GM12878 (cell line): ENCODE measurements at regions not wholly inside any gene's neighbourhood (a gene's known extent, or its start where the extent isn't known, plus 50 kb on each side); places are given as distances from the start of the nearest gene placed in this dataset.

Experiments used
- ATAC-seq: fragments of 200-7000 bp; cut with Tn5 transposase; 3 replicates; pipeline ENCODE4 v1.9.1; 2020; ENCODE audit warnings: mild to moderate bottlenecking, moderate library complexity
- BruUV-seq: library from RNA; stranded (reverse); fragments of 400-500 nt; replicated peaks from 2 replicates; lab custom pipeline; 2021; lab: Mats Ljungman, UMichigan
- CTCF ChIA-PET: fragments of 300-600 bp; sonication (Branson Sonifier 250); formaldehyde crosslinking; extraction: SDS; loops from one replicate; lab custom pipeline; 2021; ENCODE audit warnings: inconsistent platforms; lab: Yijun Ruan, JAX
- POLR2A ChIA-PET: fragments of 350-600 bp; formaldehyde crosslinking; extraction: SDS; loops from one replicate; lab custom pipeline; 2021; ENCODE audit warnings: inconsistent platforms; lab: Charles Lee
- RAD21 ChIA-PET: fragments of 300-600 bp; sonication (Branson Sonifier 250); formaldehyde crosslinking; loops from one replicate; lab custom pipeline; 2023; ENCODE audit warnings: antibody characterized with exemption; ENCODE audit not compliant: unreplicated experiment; lab: Charles Lee
- SMC1A ChIA-PET: fragments of 300-600 bp; sonication (Branson Sonifier 250); formaldehyde crosslinking; loops from one replicate; lab custom pipeline; 2023; ENCODE audit not compliant: unreplicated experiment, uncharacterized antibody; lab: Charles Lee
- DNase-seq: peaks from one replicate; pipeline ENCODE4 v3.0.0-alpha.2; 2011; ENCODE audit warnings: low read depth, low spot score
- FAIRE-seq: peaks from 3 replicates; lab custom pipeline; 2011; peaks lifted over from hg19 to GRCh38; lab: Jason Lieb, UNC
- H2AFZ ChIP-seq: 2 replicates; pipeline ENCODE4 v1.6.0; 2011; ENCODE audit warnings: low read depth, low read length, control low read depth; ENCODE audit not compliant: control insufficient read depth
- H3K27ac ChIP-seq: 2 replicates; pipeline ENCODE4 v1.5.1; 2011; ENCODE audit warnings: control low read depth; ENCODE audit not compliant: control insufficient read depth, insufficient read depth
- H3K27me3 ChIP-seq, 2 experiments: replicated peaks in 1 of 2; 2 replicates each; pipeline versions ENCODE4 v1.6.0 to v1.6.1; 2011; ENCODE audit warnings: low read length in 1 of 2; ENCODE audit not compliant: control insufficient read depth in 2 of 2, insufficient read depth in 2 of 2
- H3K36me3 ChIP-seq, 2 experiments: 2 replicates each; pipeline ENCODE4 v1.5.1; 2011; ENCODE audit warnings: low read length in 1 of 2; ENCODE audit not compliant: control insufficient read depth in 2 of 2, insufficient read depth in 2 of 2
- H3K4me1 ChIP-seq: 2 replicates; pipeline ENCODE4 v1.6.1; 2011; ENCODE audit warnings: mild to moderate bottlenecking, low read length, moderate library complexity, mixed read lengths; ENCODE audit not compliant: control insufficient read depth, insufficient read depth
- H3K4me2 ChIP-seq: 2 replicates; pipeline ENCODE4 v1.6.0; 2011; ENCODE audit warnings: control low read depth; ENCODE audit not compliant: control insufficient read depth, insufficient read depth
- H3K4me3 ChIP-seq: fragments of 200-600 bp; sonication (generic); 2 replicates; pipeline ENCODE4 v1.5.1; 2016
- H3K79me2 ChIP-seq: 2 replicates; pipeline ENCODE4 v1.6.0; 2011; ENCODE audit warnings: low read length; ENCODE audit not compliant: control insufficient read depth, insufficient read depth
- H3K9ac ChIP-seq: 2 replicates; pipeline ENCODE4 v1.8.0; 2011; ENCODE audit warnings: low read length, control low read depth, mixed read lengths; ENCODE audit not compliant: control insufficient read depth, insufficient read depth
- H3K9me3 ChIP-seq: replicated peaks from 3 replicates; pipeline ENCODE4 v1.5.1; 2011; ENCODE audit warnings: mild to moderate bottlenecking, low read length; ENCODE audit not compliant: control insufficient read depth, insufficient read depth
- H4K20me1 ChIP-seq: 2 replicates; pipeline ENCODE4 v1.6.0; 2011; ENCODE audit not compliant: control insufficient read depth, insufficient read depth
- JUND ChIP-seq: IDR thresholded peaks from 2 replicates; pipeline ENCODE4 v1.6.1; 2012; ENCODE audit warnings: low read depth, mild to moderate bottlenecking, low read length, improper control_type of control experiment, moderate library complexity
- MEF2A ChIP-seq: IDR thresholded peaks from 2 replicates; pipeline ENCODE4 v1.6.1; 2011; ENCODE audit warnings: low read depth, mild to moderate bottlenecking, low read length, moderate library complexity; ENCODE audit not compliant: insufficient read depth
- PAX5 ChIP-seq: IDR thresholded peaks from 2 replicates; pipeline ENCODE4 v1.6.1; 2011; ENCODE audit warnings: low read depth, low read length, borderline replicate concordance
- PML ChIP-seq: IDR thresholded peaks from 2 replicates; pipeline ENCODE4 v1.6.1; 2012; ENCODE audit warnings: low read length, inconsistent platforms
- WGBS: methylation state at CpG from one replicate; pipeline ENCODE4 v1.1.6; 2016; ENCODE audit warnings: low lambda C conversion rate; ENCODE audit not compliant: insufficient replicate concordance, insufficient coverage; ENCODE audit errors: missing lambda C conversion rate; 5-methylcytosine and 5-hydroxymethylcytosine counted together
- in situ Hi-C: fragments of 300-500 bp; cut with MboI; formaldehyde crosslinking; loops from 9 replicates; pipeline ENCODE4 v1.14.3; 2018; ENCODE audit warnings: mixed read lengths
- intact Hi-C: fragments of 100-400 bp; cut with micrococcal nuclease; formaldehyde crosslinking; loops from one replicate; pipeline ENCODE4 v1.14.2; 2022; ENCODE audit not compliant: unreplicated experiment
- TF ChIP-seq, protein P1 (sequence below): IDR thresholded peaks from 2 replicates; pipeline ENCODE4 v1.6.1; 2011; ENCODE audit warnings: borderline replicate concordance, low read depth, mild to moderate bottlenecking, moderate library complexity, low read length; ENCODE audit not compliant: insufficient read depth, poor library complexity, severe bottlenecking
- TF ChIP-seq, protein P2 (sequence below): fragments of 450-650 bp; formaldehyde crosslinking; IDR thresholded peaks from 2 replicates; pipeline ENCODE4 v1.5.0; 2022; ENCODE audit warnings: mild to moderate bottlenecking, missing genetic modification characterization
- TF ChIP-seq, protein P3 (sequence below): fragments of 450-650 bp; IDR thresholded peaks from 2 replicates; pipeline ENCODE4 v1.6.1; 2016; ENCODE audit warnings: mild to moderate bottlenecking

DNA sequence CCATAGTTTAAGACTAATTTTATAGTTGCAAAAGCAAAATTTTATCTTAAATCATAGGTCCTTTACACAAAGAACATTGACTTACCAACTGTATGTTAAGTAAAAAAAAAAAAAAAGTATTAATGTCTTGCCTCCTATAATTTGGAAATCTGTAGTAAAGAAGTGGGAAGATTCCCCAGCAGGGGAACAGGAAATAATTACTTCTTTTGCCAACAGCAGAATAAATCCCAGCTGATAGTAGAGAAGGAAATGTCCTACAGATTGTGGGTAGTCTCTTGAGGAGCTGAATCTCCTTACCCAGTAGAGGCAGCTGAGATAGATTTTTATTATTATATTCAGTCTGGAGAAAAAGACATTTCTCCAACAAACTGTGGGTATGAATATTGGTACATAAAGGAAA, 193.7 kb downstream of the SLC6A15 start:
- ChIA-PET SMC1A (no interaction called here), RAD21 (no interaction called here), CTCF (interaction anchor here (0.6 kb wide), 1 partner anchor 1443 kb away, joined by 4 read pairs; no protein-coding TSS in a partner anchor), POLR2A (no interaction called here)
- Histone ChIP-seq H3K36me3 (no peaks in the 10 kb centered on the region), H3K4me2 (no peak overlapping the region), H3K27me3 (no peaks in the 10 kb centered on the region), H3K4me1 (no peaks in the 10 kb centered on the region), H3K27ac (no peak overlapping the region), H2AFZ (no peak overlapping the region), H3K9ac (no peak overlapping the region), H3K4me3 (no peak overlapping the region), H4K20me1 (no peaks in the 10 kb centered on the region), H3K9me3 (no peaks in the 10 kb centered on the region), H3K79me2 (no peaks in the 10 kb centered on the region)
- BruUV-seq: no TSS peak
- ATAC-seq: no peak
- TF ChIP-seq PAX5 (no peak), PML (no peak)
- no peak for DNase-seq
- in situ Hi-C loops: no loop called here
- intact Hi-C loops: no loop called here
- FAIRE-seq: no peak

DNA sequence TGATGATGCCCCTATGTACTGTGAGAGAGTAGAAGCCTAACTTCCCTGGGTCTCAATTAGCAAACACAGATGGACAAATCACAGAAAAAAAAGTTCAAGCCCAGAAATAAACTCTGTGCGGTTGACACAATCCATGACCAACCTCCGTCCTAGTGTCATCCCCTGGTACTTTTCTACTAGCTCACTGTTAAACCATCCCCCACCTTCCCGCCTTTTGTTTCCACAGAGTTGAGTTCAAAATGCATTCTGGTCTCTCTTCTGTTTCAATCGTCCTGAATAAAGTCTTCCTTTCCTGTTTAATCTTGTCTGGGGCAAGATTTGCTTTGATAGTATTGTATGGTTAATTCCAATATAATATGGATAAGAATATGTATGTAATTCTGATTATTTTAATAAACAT, 199.9 kb downstream of the SLC6A15 start:
- TF ChIP-seq, protein P1, sequence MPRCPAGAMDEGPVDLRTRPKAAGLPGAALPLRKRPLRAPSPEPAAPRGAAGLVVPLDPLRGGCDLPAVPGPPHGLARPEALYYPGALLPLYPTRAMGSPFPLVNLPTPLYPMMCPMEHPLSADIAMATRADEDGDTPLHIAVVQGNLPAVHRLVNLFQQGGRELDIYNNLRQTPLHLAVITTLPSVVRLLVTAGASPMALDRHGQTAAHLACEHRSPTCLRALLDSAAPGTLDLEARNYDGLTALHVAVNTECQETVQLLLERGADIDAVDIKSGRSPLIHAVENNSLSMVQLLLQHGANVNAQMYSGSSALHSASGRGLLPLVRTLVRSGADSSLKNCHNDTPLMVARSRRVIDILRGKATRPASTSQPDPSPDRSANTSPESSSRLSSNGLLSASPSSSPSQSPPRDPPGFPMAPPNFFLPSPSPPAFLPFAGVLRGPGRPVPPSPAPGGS: no peak
- TF ChIP-seq JUND (no peak), MEF2A (no peak)
- TF ChIP-seq, protein P2, sequence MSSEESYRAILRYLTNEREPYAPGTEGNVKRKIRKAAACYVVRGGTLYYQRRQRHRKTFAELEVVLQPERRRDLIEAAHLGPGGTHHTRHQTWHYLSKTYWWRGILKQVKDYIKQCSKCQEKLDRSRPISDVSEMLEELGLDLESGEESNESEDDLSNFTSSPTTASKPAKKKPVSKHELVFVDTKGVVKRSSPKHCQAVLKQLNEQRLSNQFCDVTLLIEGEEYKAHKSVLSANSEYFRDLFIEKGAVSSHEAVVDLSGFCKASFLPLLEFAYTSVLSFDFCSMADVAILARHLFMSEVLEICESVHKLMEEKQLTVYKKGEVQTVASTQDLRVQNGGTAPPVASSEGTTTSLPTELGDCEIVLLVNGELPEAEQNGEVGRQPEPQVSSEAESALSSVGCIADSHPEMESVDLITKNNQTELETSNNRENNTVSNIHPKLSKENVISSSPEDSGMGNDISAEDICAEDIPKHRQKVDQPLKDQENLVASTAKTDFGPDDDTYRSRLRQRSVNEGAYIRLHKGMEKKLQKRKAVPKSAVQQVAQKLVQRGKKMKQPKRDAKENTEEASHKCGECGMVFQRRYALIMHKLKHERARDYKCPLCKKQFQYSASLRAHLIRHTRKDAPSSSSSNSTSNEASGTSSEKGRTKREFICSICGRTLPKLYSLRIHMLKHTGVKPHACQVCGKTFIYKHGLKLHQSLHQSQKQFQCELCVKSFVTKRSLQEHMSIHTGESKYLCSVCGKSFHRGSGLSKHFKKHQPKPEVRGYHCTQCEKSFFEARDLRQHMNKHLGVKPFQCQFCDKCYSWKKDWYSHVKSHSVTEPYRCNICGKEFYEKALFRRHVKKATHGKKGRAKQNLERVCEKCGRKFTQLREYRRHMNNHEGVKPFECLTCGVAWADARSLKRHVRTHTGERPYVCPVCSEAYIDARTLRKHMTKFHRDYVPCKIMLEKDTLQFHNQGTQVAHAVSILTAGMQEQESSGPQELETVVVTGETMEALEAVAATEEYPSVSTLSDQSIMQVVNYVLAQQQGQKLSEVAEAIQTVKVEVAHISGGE (CRISPR knock-in tag): no peak
- TF ChIP-seq, protein P3, sequence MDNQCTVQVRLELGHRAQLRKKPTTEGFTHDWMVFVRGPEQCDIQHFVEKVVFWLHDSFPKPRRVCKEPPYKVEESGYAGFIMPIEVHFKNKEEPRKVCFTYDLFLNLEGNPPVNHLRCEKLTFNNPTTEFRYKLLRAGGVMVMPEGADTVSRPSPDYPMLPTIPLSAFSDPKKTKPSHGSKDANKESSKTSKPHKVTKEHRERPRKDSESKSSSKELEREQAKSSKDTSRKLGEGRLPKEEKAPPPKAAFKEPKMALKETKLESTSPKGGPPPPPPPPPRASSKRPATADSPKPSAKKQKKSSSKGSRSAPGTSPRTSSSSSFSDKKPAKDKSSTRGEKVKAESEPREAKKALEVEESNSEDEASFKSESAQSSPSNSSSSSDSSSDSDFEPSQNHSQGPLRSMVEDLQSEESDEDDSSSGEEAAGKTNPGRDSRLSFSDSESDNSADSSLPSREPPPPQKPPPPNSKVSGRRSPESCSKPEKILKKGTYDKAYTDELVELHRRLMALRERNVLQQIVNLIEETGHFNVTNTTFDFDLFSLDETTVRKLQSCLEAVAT: no peak
- TF ChIP-seq, all 136 proteins: peak for 0
- ChIA-PET CTCF (no interaction called here), RAD21 (no interaction called here), POLR2A (no interaction called here), SMC1A (no interaction called here)
- Histone ChIP-seq H3K27me3 (no peaks in the 10 kb centered on the region), H3K36me3 (no peaks in the 10 kb centered on the region), H3K79me2 (no peaks in the 10 kb centered on the region), H3K4me3 (no peak overlapping the region), H3K9me3 (no peaks in the 10 kb centered on the region), H2AFZ (no peak overlapping the region), H3K27ac (no peak overlapping the region), H3K4me1 (no peaks in the 10 kb centered on the region), H4K20me1 (no peaks in the 10 kb centered on the region), H3K4me2 (no peak overlapping the region), H3K9ac (no peak overlapping the region)
- in situ Hi-C loops (no loop called here), intact Hi-C loops (no loop called here)
- BruUV-seq: no TSS peak
- FAIRE-seq (no peak), ATAC-seq (no peak), DNase-seq (no peak)
- WGBS: 40% methylated on average over 4 of the region's 4 CpGs
